GM12865 (cell line): ENCODE measurements at regions not wholly inside any gene's neighbourhood (a gene's known extent, or its start where the extent isn't known, plus 50 kb on each side); places are given as distances from the start of the nearest gene placed in this dataset.

Experiments
- DNase-seq: peaks from one replicate; pipeline ENCODE4 v3.0.0; 2010; ENCODE audit warnings: low read depth
- H3K4me3 ChIP-seq: 2 replicates; pipeline ENCODE4 v1.5.1; 2011; ENCODE audit warnings: mild to moderate bottlenecking, low read depth, low read length, control low read depth
- TF ChIP-seq, protein P1 (sequence below): IDR thresholded peaks from 2 replicates; pipeline ENCODE4 v1.5.1; 2011; ENCODE audit warnings: low read length, control low read depth, low read depth, inconsistent platforms; ENCODE audit not compliant: insufficient read depth; ENCODE audit errors: missing control alignments

DNA sequence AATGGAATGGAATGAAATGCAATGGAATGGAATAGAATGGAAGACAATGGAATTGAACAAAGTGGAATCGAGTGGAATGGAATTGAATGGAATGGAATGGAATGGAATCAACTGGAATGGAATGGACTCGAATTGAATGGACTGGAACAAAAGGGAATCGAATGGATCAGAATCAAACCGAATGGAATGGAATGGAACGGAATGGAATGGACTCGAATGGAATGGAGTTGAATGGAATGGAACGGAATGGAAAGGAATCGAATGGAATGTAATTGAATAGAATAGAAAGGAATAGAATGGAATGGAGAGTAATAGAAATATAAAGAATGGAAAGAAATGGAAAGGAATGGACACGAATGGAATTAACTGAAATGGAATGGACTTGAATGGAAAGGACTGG lies 475.2 kb upstream of the WSB1 start:
- TF ChIP-seq, protein P1, sequence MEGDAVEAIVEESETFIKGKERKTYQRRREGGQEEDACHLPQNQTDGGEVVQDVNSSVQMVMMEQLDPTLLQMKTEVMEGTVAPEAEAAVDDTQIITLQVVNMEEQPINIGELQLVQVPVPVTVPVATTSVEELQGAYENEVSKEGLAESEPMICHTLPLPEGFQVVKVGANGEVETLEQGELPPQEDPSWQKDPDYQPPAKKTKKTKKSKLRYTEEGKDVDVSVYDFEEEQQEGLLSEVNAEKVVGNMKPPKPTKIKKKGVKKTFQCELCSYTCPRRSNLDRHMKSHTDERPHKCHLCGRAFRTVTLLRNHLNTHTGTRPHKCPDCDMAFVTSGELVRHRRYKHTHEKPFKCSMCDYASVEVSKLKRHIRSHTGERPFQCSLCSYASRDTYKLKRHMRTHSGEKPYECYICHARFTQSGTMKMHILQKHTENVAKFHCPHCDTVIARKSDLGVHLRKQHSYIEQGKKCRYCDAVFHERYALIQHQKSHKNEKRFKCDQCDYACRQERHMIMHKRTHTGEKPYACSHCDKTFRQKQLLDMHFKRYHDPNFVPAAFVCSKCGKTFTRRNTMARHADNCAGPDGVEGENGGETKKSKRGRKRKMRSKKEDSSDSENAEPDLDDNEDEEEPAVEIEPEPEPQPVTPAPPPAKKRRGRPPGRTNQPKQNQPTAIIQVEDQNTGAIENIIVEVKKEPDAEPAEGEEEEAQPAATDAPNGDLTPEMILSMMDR: no peak
- DNase-seq: peak; percentile 7

More for the DNA sequence above, 475.2 kb upstream of the WSB1 start:
- no peak overlapping the region for H3K4me3 ChIP-seq
